Trophoblast cell (in vitro differentiated cells and primary cell): ENCODE measurements at regions not wholly inside any gene's neighbourhood (a gene's known extent, or its start where the extent isn't known, plus 50 kb on each side); places are given as distances from the start of the nearest gene placed in this dataset.

Experiments
- DNase-seq, 2 donors: peaks; one replicate each; pipeline ENCODE4 v3.0.0-alpha.2; 2016
- H2AFZ ChIP-seq: 2 replicates; pipeline ENCODE4 v1.6.1; 2013; ENCODE audit warnings: low read length, moderate library complexity, mild to moderate bottlenecking; ENCODE audit not compliant: insufficient read depth, poor library complexity
- H2AK5ac ChIP-seq: 2 replicates; pipeline ENCODE4 v1.6.1; 2013; ENCODE audit warnings: mild to moderate bottlenecking, low read length
- H2BK120ac ChIP-seq: 2 replicates; pipeline ENCODE4 v1.6.1; 2013; ENCODE audit warnings: low read length, mild to moderate bottlenecking, moderate library complexity; ENCODE audit not compliant: insufficient read depth, poor library complexity
- H2BK12ac ChIP-seq: 2 replicates; pipeline ENCODE4 v1.6.1; 2013; ENCODE audit warnings: mild to moderate bottlenecking, low read length, moderate library complexity
- H2BK5ac ChIP-seq: 2 replicates; pipeline ENCODE4 v1.6.1; 2013; ENCODE audit warnings: low read length, low read depth, moderate library complexity, mild to moderate bottlenecking; ENCODE audit not compliant: poor library complexity
- H3K14ac ChIP-seq: 2 replicates; pipeline ENCODE4 v1.6.1; 2013; ENCODE audit warnings: mild to moderate bottlenecking, low read length
- H3K18ac ChIP-seq: 2 replicates; pipeline ENCODE4 v1.6.1; 2013; ENCODE audit warnings: mild to moderate bottlenecking, low read length
- H3K23ac ChIP-seq: 2 replicates; pipeline ENCODE4 v1.6.1; 2013; ENCODE audit warnings: low read length
- H3K27ac ChIP-seq: 2 replicates; pipeline ENCODE4 v1.5.1; 2013; ENCODE audit warnings: low read depth, mild to moderate bottlenecking, inconsistent platforms, low read length, moderate library complexity
- H3K27me3 ChIP-seq: 2 replicates; pipeline ENCODE4 v1.6.1; 2013; ENCODE audit warnings: inconsistent platforms, mild to moderate bottlenecking, low read length, moderate library complexity; ENCODE audit not compliant: insufficient read depth
- H3K36me3 ChIP-seq, 2 experiments: 1 replicate in 1 of 2; 2 replicates in 1 of 2; pipeline ENCODE4 v1.6.1; 2013; ENCODE audit warnings: low read length in 2 of 2, mild to moderate bottlenecking in 2 of 2, moderate library complexity in 1 of 2; ENCODE audit not compliant: insufficient read depth in 2 of 2, control insufficient read depth in 1 of 2
- H3K4ac ChIP-seq: 2 replicates; pipeline ENCODE4 v1.6.1; 2013; ENCODE audit warnings: low read depth, mild to moderate bottlenecking, low read length, moderate library complexity
- H3K4me1 ChIP-seq, 2 experiments: 1 replicate in 1 of 2; 2 replicates in 1 of 2; pipeline ENCODE4 v1.6.1; 2013; ENCODE audit warnings: low read length in 2 of 2, mild to moderate bottlenecking in 2 of 2, moderate library complexity in 1 of 2; ENCODE audit not compliant: insufficient read depth in 2 of 2, control insufficient read depth in 1 of 2
- H3K4me2 ChIP-seq: 2 replicates; pipeline ENCODE4 v1.6.1; 2013; ENCODE audit warnings: inconsistent platforms, mild to moderate bottlenecking, low read length, moderate library complexity
- H3K4me3 ChIP-seq: 2 replicates; pipeline ENCODE4 v1.5.1; 2013; ENCODE audit warnings: mild to moderate bottlenecking, low read depth, low read length, inconsistent platforms
- H3K79me1 ChIP-seq: one replicate; pipeline ENCODE4 v1.6.1; 2013; ENCODE audit warnings: low read length
- H3K79me2 ChIP-seq: 2 replicates; pipeline ENCODE4 v1.6.1; 2013; ENCODE audit warnings: low read length, mild to moderate bottlenecking; ENCODE audit not compliant: control insufficient read depth, insufficient read depth, poor library complexity
- H3K9ac ChIP-seq: 2 replicates; pipeline ENCODE4 v1.6.1; 2013; ENCODE audit warnings: mild to moderate bottlenecking, low read length
- H3K9me3 ChIP-seq: 2 replicates; pipeline ENCODE4 v1.6.1; 2013; ENCODE audit warnings: low read depth, mild to moderate bottlenecking, control low read depth, inconsistent platforms, low read length; ENCODE audit not compliant: insufficient read depth
- H4K12ac ChIP-seq: 2 replicates; pipeline ENCODE4 v1.6.1; 2013; ENCODE audit warnings: low read depth, mild to moderate bottlenecking, low read length, moderate library complexity
- H4K8ac ChIP-seq: 2 replicates; pipeline ENCODE4 v1.6.1; 2013; ENCODE audit warnings: low read depth, mild to moderate bottlenecking, low read length, moderate library complexity
- H4K91ac ChIP-seq: one replicate; pipeline ENCODE4 v1.6.1; 2013; ENCODE audit warnings: low read depth, mild to moderate bottlenecking, low read length, moderate library complexity
- WGBS: extraction: QIAGEN DNeasy Blood & Tissue Kit; methylation state at CpG from one replicate; pipeline ENCODE4 v1.1.7; 2013; ENCODE audit warnings: missing lambda C conversion rate; ENCODE audit not compliant: insufficient read length, insufficient coverage; ENCODE audit errors: extremely low coverage; 5-methylcytosine and 5-hydroxymethylcytosine counted together

DNA sequence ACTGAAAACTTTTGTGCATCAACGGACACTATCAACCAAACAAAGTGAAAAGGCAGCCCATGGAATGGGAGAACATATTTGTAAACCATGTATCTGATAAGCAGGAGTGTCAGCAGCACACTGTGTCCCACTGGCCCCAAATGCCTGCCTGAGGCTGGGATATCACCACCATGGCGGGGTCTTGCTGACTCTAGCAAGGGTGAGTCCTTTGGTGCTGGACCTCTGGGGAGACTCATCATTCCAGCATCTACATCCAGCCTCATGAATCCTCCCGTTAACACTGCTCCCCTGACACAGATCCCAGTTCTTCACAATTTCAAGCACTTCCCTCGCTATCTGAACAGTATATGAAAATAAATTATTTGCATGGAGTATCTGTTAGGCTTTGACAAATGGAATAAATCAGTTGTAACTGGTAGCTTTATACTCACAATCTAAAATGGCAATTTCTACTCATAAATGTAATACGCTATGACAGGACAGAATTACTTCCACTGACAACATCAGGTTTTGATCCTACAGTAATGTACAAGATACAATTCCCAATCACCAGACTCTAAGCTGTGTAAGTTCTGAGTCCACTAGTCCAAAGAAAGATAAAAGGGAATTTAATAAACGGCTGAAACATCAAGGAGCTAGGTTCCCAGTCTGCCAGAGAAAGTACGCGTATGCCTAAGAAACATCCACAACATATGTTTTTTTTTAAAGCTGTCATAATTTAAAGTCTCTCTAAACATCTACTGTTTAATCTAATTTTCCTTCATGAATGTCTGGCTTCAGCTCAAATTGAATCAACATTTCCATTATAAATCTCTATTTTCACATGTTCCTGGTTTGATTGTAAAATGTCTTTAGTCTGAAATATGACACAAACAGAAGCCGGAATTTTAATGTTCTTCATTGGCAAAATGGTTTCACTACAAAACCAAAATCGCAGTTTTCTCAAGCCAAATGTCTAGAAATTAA lies 95.1 kb downstream of the SIPA1L2 start:
- Histone ChIP-seq H3K79me1 (peaks cover 9% of the 10 kb centered on the region), H2BK120ac (peak overlapping the region; percentile 19), H4K12ac (no peak overlapping the region), H2BK5ac (no peak overlapping the region), H3K18ac (no peak overlapping the region), H4K8ac (no peak overlapping the region), H3K9ac (no peak overlapping the region), H3K27ac (no peak overlapping the region), H4K91ac (peak overlapping the region; percentile 2), H3K79me2 (peaks cover 2% of the 10 kb centered on the region), H3K36me3 (no peaks in the 10 kb centered on the region), H3K27me3 (no peaks in the 10 kb centered on the region), H3K4me3 (no peak overlapping the region), H3K4me2 (no peak overlapping the region), H3K14ac (no peak overlapping the region), H3K4ac (peak overlapping the region; percentile 59), H2BK12ac (peak overlapping the region; percentile 60), H3K23ac (no peak overlapping the region), H3K9me3 (no peaks in the 10 kb centered on the region), H2AK5ac (peak overlapping the region; percentile 78), H2AFZ (no peak overlapping the region), H3K4me1 (peaks cover 21 to 27% of the 10 kb centered on the region in 2 experiments)
- no CpG with 5 or more reads among the region's 10 CpGs for WGBS
- DNase-seq = no peak

DNA sequence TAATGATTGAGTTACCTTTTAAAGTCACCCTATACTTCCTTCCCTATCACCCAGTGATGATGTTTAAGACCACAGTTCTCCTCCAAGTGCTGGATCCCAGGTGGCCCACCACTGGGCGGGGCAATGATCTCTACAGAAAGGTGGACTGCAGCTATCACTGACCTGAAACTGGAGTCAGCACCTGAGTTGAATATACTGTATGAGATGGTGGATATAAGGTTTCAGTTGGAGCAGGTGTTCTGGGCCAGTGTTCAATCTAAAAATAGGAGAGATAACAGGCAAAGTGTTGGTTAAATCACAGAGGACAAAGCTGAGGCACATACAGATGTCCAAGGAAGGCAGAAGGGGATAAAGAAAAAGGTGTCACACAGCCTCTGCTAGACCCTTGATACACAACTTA lies 96.6 kb downstream of the SIPA1L2 start:
- no CpG with 5 or more reads among the region's 1 CpG for WGBS
- Histone ChIP-seq H2BK120ac (no peak overlapping the region), H3K4ac (no peak overlapping the region)

DNA sequence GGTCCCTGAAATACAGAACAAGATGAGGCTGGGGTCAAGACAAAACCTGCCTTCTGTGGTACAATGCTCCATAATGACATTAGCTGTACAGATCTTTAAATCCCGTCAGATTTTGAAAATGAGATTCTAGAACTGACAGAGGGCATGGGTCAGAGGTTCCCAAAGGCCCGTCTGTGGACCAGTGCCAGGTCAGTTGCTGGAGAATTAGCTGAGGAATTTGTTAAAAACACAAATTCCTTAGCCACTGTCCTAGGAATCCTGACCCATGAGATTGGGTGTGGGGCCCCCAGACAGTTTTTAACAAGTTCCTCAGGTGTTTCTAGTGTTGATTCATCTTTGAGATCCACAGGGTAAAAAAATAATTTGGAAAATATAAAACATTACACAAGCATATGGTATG lies 97.0 kb downstream of the SIPA1L2 start:
- Histone ChIP-seq H3K9me3 (no peaks in the 10 kb centered on the region), H3K9ac (no peak overlapping the region), H2BK120ac (no peak overlapping the region), H2AFZ (no peak overlapping the region), H2AK5ac (no peak overlapping the region), H4K91ac (no peak overlapping the region), H3K4me3 (no peak overlapping the region), H3K4ac (peak overlapping the region; percentile 32), H3K14ac (no peak overlapping the region), H4K12ac (no peak overlapping the region), H4K8ac (no peak overlapping the region), H3K79me1 (peaks cover 16% of the 10 kb centered on the region), H3K36me3 (no peaks in the 10 kb centered on the region), H3K27me3 (no peaks in the 10 kb centered on the region), H2BK5ac (peak overlapping the region; percentile 58), H3K23ac (no peak overlapping the region), H3K4me2 (no peak overlapping the region), H3K79me2 (peaks cover 2% of the 10 kb centered on the region), H2BK12ac (peak overlapping the region; percentile 42), H3K27ac (no peak overlapping the region), H3K4me1 (peaks cover 20 to 28% of the 10 kb centered on the region in 2 experiments), H3K18ac (no peak overlapping the region)
- DNase-seq = no peak
- WGBS = no CpG with 5 or more reads among the region's 2 CpGs

More for the DNA sequence above, 96.6 kb downstream of the SIPA1L2 start:
- Histone ChIP-seq H3K9ac (no peak overlapping the region), H3K4me1 (peaks cover 24 to 32% of the 10 kb centered on the region in 2 experiments), H3K27ac (no peak overlapping the region), H3K18ac (no peak overlapping the region), H3K27me3 (no peaks in the 10 kb centered on the region), H2AK5ac (peak overlapping the region; percentile 80), H3K4me2 (no peak overlapping the region), H4K8ac (no peak overlapping the region), H3K79me2 (peaks cover 2% of the 10 kb centered on the region), H2AFZ (no peak overlapping the region), H2BK5ac (no peak overlapping the region), H3K9me3 (no peaks in the 10 kb centered on the region), H3K4me3 (no peak overlapping the region), H3K79me1 (peaks cover 16% of the 10 kb centered on the region), H4K12ac (no peak overlapping the region), H2BK12ac (peak overlapping the region; percentile 83), H3K36me3 (no peaks in the 10 kb centered on the region), H3K14ac (no peak overlapping the region), H3K23ac (no peak overlapping the region), H4K91ac (no peak overlapping the region)
- DNase-seq = no peak

DNA sequence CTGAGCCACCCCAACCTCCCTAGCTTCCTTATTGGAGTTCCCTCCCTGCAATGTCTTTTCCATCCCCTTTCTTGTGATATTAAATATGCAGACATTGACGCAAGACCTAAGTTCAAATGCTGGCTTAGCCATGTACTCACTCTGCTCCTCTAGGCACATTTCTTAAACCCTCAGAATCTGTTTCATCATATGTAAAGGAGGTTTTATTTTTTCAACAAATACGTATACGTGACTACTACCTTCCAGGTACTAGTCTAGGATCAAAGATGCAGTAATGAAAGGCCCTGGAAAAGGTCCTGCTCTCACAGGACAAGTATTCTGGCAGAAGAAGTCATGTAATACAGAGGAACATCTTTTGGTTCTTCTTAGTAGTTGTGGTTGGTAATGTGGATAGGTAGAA lies 98.6 kb downstream of the SIPA1L2 start:
- Histone ChIP-seq H3K23ac (no peak overlapping the region), H2BK120ac (no peak overlapping the region), H3K4me3 (no peak overlapping the region), H4K12ac (no peak overlapping the region), H3K4me2 (no peak overlapping the region), H4K8ac (no peak overlapping the region), H3K27me3 (no peaks in the 10 kb centered on the region), H3K4me1 (peaks cover 20 to 28% of the 10 kb centered on the region in 2 experiments), H4K91ac (no peak overlapping the region), H3K79me2 (peaks cover 2% of the 10 kb centered on the region), H2AFZ (no peak overlapping the region), H2BK12ac (no peak overlapping the region), H3K79me1 (peaks cover 16% of the 10 kb centered on the region), H2AK5ac (no peak overlapping the region), H3K14ac (no peak overlapping the region), H3K4ac (no peak overlapping the region), H3K27ac (no peak overlapping the region), H2BK5ac (no peak overlapping the region), H3K9me3 (no peaks in the 10 kb centered on the region), H3K9ac (no peak overlapping the region), H3K18ac (no peak overlapping the region), H3K36me3 (no peaks in the 10 kb centered on the region)
- DNase-seq = peak; percentile 51 to 86
- no CpG with 5 or more reads among the region's 3 CpGs for WGBS
